GM12873 (cell line): ENCODE measurements at regions not wholly inside any gene's neighbourhood (a gene's known extent, or its start where the extent isn't known, plus 50 kb on each side); places are given as distances from the start of the nearest gene placed in this dataset.

Source experiments
- CTCF ChIP-seq: IDR thresholded peaks from 2 replicates; pipeline ENCODE4 v1.5.1; 2012; ENCODE audit warnings: low read depth, mild to moderate bottlenecking, moderate library complexity, low read length, control low read depth; ENCODE audit not compliant: insufficient read depth; ENCODE audit errors: missing control alignments

- TF ChIP-seq CTCF: no peak
Measured at GRCh38 chr3:59244343-59244742, 194.5 kb upstream of the CFAP20DC start.

- TF ChIP-seq CTCF: no peak
Measured at GRCh38 chr3:59243476-59243875, 193.7 kb upstream of the CFAP20DC start.

GRCh38 chr3:59240666-59241255, 190.9 kb upstream of the CFAP20DC start:
- no peak for TF ChIP-seq CTCF

- TF ChIP-seq CTCF: no peak
Measured at GRCh38 chr3:59237121-59237520, 187.3 kb upstream of the CFAP20DC start.

- TF ChIP-seq CTCF: no peak
Measured at GRCh38 chr3:59235634-59236012, 185.8 kb upstream of the CFAP20DC start.

- no peak for TF ChIP-seq CTCF
Measured at GRCh38 chr3:59234884-59235633, 185.2 kb upstream of the CFAP20DC start.

GRCh38 chr3:59213860-59214259, 164.0 kb upstream of the CFAP20DC start:
- TF ChIP-seq CTCF: no peak
